ENCODE measurements at regions not wholly inside any gene's neighbourhood (a gene's known extent, or its start where the extent isn't known, plus 50 kb on each side); places are given as distances from the start of the nearest gene placed in this dataset.

DNA sequence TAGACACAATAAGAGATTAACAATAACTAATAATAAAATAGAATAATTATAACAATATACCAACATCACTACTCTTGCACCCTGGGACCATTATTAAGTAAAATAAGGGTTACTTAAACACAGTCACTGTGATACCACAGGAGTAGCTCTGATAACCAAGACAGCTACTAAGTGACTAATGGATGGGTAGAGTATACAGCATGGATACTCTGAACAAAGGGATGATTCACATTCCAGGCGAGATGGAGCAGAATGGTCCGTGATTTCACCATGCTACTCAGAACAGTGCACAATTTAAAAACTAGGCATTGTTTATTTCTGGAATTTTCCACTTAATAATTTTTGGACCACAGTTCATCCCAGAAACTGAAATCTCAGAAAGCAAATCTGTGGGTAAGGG is 80.0 kb upstream of the FUT9 start:
- TF ChIP-seq, protein P1, sequence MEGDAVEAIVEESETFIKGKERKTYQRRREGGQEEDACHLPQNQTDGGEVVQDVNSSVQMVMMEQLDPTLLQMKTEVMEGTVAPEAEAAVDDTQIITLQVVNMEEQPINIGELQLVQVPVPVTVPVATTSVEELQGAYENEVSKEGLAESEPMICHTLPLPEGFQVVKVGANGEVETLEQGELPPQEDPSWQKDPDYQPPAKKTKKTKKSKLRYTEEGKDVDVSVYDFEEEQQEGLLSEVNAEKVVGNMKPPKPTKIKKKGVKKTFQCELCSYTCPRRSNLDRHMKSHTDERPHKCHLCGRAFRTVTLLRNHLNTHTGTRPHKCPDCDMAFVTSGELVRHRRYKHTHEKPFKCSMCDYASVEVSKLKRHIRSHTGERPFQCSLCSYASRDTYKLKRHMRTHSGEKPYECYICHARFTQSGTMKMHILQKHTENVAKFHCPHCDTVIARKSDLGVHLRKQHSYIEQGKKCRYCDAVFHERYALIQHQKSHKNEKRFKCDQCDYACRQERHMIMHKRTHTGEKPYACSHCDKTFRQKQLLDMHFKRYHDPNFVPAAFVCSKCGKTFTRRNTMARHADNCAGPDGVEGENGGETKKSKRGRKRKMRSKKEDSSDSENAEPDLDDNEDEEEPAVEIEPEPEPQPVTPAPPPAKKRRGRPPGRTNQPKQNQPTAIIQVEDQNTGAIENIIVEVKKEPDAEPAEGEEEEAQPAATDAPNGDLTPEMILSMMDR (conservative IDR thresholded peaks at IDR 0.05), result no peak
- no peak for TF ChIP-seq ZFX (IDR thresholded peaks at IDR 0.05)

All from C4-2B (cell line).